Mammary epithelial cell (primary cell): ENCODE measurements at regions not wholly inside any gene's neighbourhood (a gene's known extent, or its start where the extent isn't known, plus 50 kb on each side); places are given as distances from the start of the nearest gene placed in this dataset.
"Not testable (repeated sequence)": the region's sequence is repeated elsewhere in the genome, so short reads cannot be mapped to it uniquely, and the experiment has no call there.

Experiments
- CTCF ChIP-seq, 2 donors: IDR thresholded peaks in 1 of 2; conservative IDR thresholded peaks in 1 of 2; 2 replicates each; pipeline ENCODE4 v1.5.1; 2011 to 2012; ENCODE audit warnings: inconsistent platforms in 2 of 2, low read length in 2 of 2, mild to moderate bottlenecking in 2 of 2, control low read depth in 1 of 2, low read depth in 1 of 2; ENCODE audit not compliant: insufficient read depth in 1 of 2; ENCODE audit errors: extremely low read depth in 1 of 2
- EZH2 ChIP-seq: IDR thresholded peaks from 2 replicates; pipeline ENCODE4 v1.6.1; 2012; ENCODE audit warnings: low read length, inconsistent platforms, borderline replicate concordance

- TF ChIP-seq CTCF (conservative IDR thresholded peaks at IDR 0.05 in 1 of 2, IDR thresholded peaks at IDR 0.05 in 1 of 2; ENCODE audit: extremely low read depth in 1 of 2, insufficient read depth in 1 of 2, low read depth in 1 of 2, low read length in 2 of 2); EZH2: not testable (repeated sequence)
These were observed 136.3 kb upstream of the RAB4A start for GRCh38 chr1:229134381-229135217.
